ENCODE measurements at regions not wholly inside any gene's neighbourhood (a gene's known extent, or its start where the extent isn't known, plus 50 kb on each side); places are given as distances from the start of the nearest gene placed in this dataset.

GRCh38 chr7:67984326-67984725 is 987.7 kb downstream of the TYW1 start:
- no peak for DNase-seq
- intact Hi-C loops (cut with DNase I), result no loop called here
- Histone ChIP-seq H3K27me3 (no peaks in the 10 kb centered on the region), H3K4me1 (no peaks in the 10 kb centered on the region), H3K9me3 (no peaks in the 10 kb centered on the region), H3K4me3 (no peak overlapping the region), H3K27ac (no peak overlapping the region), H3K36me3 (no peaks in the 10 kb centered on the region)
- TF ChIP-seq, protein P1, sequence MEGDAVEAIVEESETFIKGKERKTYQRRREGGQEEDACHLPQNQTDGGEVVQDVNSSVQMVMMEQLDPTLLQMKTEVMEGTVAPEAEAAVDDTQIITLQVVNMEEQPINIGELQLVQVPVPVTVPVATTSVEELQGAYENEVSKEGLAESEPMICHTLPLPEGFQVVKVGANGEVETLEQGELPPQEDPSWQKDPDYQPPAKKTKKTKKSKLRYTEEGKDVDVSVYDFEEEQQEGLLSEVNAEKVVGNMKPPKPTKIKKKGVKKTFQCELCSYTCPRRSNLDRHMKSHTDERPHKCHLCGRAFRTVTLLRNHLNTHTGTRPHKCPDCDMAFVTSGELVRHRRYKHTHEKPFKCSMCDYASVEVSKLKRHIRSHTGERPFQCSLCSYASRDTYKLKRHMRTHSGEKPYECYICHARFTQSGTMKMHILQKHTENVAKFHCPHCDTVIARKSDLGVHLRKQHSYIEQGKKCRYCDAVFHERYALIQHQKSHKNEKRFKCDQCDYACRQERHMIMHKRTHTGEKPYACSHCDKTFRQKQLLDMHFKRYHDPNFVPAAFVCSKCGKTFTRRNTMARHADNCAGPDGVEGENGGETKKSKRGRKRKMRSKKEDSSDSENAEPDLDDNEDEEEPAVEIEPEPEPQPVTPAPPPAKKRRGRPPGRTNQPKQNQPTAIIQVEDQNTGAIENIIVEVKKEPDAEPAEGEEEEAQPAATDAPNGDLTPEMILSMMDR (IDR thresholded peaks at IDR 0.05), result no peak
- TF ChIP-seq EP300 (IDR thresholded peaks at IDR 0.05), result no peak
- no peak for TF ChIP-seq POLR2AphosphoS5 (IDR thresholded peaks at IDR 0.05)
- TF ChIP-seq POLR2A (IDR thresholded peaks at IDR 0.05), result no peak
- WGBS, 2 donors, result 70 to 72% methylated on average over 4 of the region's 4 CpGs

DNA sequence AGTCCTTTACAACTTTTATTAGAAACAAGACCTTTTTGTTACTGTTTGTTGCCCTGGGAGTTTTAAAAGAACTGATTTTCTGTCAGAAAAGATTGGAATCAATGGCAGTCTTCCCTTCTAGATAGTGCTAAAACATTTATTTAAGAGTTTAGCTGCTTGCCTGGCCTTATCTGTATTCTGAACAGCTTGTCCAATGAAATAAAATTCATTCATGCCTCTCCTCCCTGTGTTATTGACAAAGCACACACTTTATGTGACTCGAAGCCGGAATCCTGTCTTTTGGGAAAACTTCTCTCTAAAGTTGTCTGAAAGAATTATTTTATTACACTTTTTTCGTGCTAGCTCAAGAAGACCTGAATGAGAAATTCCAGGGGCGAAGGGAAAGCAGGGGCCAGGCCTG is 992.5 kb downstream of the TYW1 start:
- H3K9me3 ChIP-seq, result no peaks in the 10 kb centered on the region
- intact Hi-C loops (cut with DNase I), result no loop called here

DNA sequence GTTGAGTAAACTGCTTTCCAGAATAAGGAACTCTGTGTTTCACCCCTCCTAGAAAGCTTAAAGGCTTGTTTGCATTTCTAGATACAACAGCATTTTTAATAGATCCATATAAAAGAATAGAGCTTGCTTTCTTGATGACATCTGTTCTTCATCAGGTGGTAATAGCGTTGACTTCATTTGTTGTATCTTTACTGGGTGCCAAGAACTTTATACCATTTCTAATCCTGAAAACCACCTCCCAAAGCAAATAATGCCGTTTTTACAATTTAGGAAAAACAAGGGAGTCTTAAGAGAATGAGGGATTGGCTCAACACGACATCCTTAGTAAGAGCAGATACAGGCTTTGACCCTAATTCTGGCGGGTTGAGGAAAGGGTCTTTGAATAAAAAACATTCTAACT is 993.4 kb downstream of the TYW1 start:
- intact Hi-C loops (cut with DNase I), result no loop called here
- H3K27ac ChIP-seq, result no peak overlapping the region
- peaks cover 0 to 6% (median 0%) of the 10 kb centered on the region in 4 donors for H3K4me1 ChIP-seq
- H3K4me3 ChIP-seq, result no peak overlapping the region
- H3K36me3 ChIP-seq, result no peaks in the 10 kb centered on the region
- no peak for TF ChIP-seq POLR2AphosphoS5 (IDR thresholded peaks at IDR 0.05)
- TF ChIP-seq POLR2A (IDR thresholded peaks at IDR 0.05), result no peak
- TF ChIP-seq, protein P1 (IDR thresholded peaks at IDR 0.05), result no peak
- no peak for TF ChIP-seq EP300 (IDR thresholded peaks at IDR 0.05)
- no peaks in the 10 kb centered on the region for H3K27me3 ChIP-seq
- DNase-seq, result no peak
- 41 to 54% methylated on average over 4 of the region's 4 CpGs for WGBS, 2 donors
- peaks cover 0 to 2% (median 0%) of the 10 kb centered on the region in 4 donors for H3K9me3 ChIP-seq

More for the DNA sequence above, 992.5 kb downstream of the TYW1 start:
- H3K4me3 ChIP-seq, result no peak overlapping the region
- H3K27ac ChIP-seq, result no peak overlapping the region
- 60 to 61% methylated on average over 4 of the region's 4 CpGs for WGBS, 2 donors
- no peaks in the 10 kb centered on the region for H3K36me3 ChIP-seq
- TF ChIP-seq, protein P1 (IDR thresholded peaks at IDR 0.05), result no peak
- no peak for TF ChIP-seq POLR2A (IDR thresholded peaks at IDR 0.05)
- no peak for TF ChIP-seq POLR2AphosphoS5 (IDR thresholded peaks at IDR 0.05)
- TF ChIP-seq EP300 (IDR thresholded peaks at IDR 0.05), result no peak
- H3K27me3 ChIP-seq, result no peaks in the 10 kb centered on the region
- DNase-seq, result no peak
- H3K4me1 ChIP-seq, result peaks cover 0 to 6% (median 0%) of the 10 kb centered on the region in 4 donors

GRCh38 chr7:67990716-67991115 is 994.1 kb downstream of the TYW1 start:
- peaks cover 0 to 4% (median 0%) of the 10 kb centered on the region in 4 donors for H3K9me3 ChIP-seq
- no peaks in the 10 kb centered on the region for H3K36me3 ChIP-seq
- 89 to 94% methylated on average over 2 of the region's 2 CpGs for WGBS, 2 donors
- intact Hi-C loops (cut with DNase I), result no loop called here
- peaks cover 0 to 6% (median 0%) of the 10 kb centered on the region in 4 donors for H3K4me1 ChIP-seq
- DNase-seq, result no peak
- H3K27ac ChIP-seq, result no peak overlapping the region
- H3K27me3 ChIP-seq, result no peaks in the 10 kb centered on the region
- TF ChIP-seq POLR2A (IDR thresholded peaks at IDR 0.05) (no peak), POLR2AphosphoS5 (IDR thresholded peaks at IDR 0.05) (no peak), EP300 (IDR thresholded peaks at IDR 0.05) (no peak)
- TF ChIP-seq, protein P1 (IDR thresholded peaks at IDR 0.05), result no peak
- H3K4me3 ChIP-seq, result no peak overlapping the region

DNA sequence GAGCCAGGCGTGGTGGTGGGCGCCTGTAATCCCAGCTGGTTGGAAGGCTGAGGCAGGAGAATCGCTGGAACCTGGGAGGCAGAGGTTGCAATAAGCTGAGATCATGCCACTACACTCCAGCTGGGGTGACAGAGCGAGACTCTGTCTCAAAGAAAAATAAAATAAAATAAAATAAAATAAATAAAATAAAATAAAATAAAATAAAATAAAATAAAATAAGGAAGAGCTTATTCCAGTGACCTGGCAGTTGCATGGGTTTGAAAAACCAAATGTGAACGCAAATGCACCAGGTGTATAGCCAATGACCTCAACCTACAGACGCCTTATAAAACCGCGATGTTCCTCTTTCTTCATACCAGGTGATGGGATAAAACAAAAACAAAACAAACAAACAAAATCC is 995.7 kb downstream of the TYW1 start:
- TF ChIP-seq POLR2AphosphoS5 (IDR thresholded peaks at IDR 0.05) (no peak), EP300 (IDR thresholded peaks at IDR 0.05) (no peak), POLR2A (IDR thresholded peaks at IDR 0.05) (no peak)
- TF ChIP-seq, protein P1 (IDR thresholded peaks at IDR 0.05), result no peak
- DNase-seq, result no peak
- Histone ChIP-seq H3K4me3 (no peak overlapping the region), H3K27me3 (no peaks in the 10 kb centered on the region), H3K9me3 (peaks cover 0 to 4% (median 0%) of the 10 kb centered on the region in 4 donors), H3K4me1 (peaks cover 0 to 6% (median 0%) of the 10 kb centered on the region in 4 donors), H3K27ac (no peak overlapping the region), H3K36me3 (no peaks in the 10 kb centered on the region)
- intact Hi-C loops (cut with DNase I), result no loop called here
- WGBS, 2 donors, result 81 to 89% methylated on average over 8 of the region's 8 CpGs
